NCI-H524 treated with DMSO at 0.1 percent for 48 hours (cell line): ENCODE measurements at regions not wholly inside any gene's neighbourhood (a gene's known extent, or its start where the extent isn't known, plus 50 kb on each side); places are given as distances from the start of the nearest gene placed in this dataset.

Experiments used
- DNase-seq: peaks from one replicate; lab custom pipeline; 2025; lab: John Stamatoyannopoulos, UW

GRCh38 chr20:60371384-60371783 lies 413.2 kb downstream of the CDH26 start:
- DNase-seq: no peak

- no peak for DNase-seq
Observed at GRCh38 chr20:60372275-60372674, 414.1 kb downstream of the CDH26 start.

GRCh38 chr20:60372822-60373221 lies 414.6 kb downstream of the CDH26 start:
- no peak for DNase-seq

- DNase-seq: no peak
Observed at GRCh38 chr20:60378620-60379019, 420.4 kb downstream of the CDH26 start.

- no peak for DNase-seq
Observed at GRCh38 chr20:60381643-60382400, 423.6 kb downstream of the CDH26 start.

- DNase-seq: no peak
Observed at GRCh38 chr20:60389441-60389840, 431.2 kb downstream of the CDH26 start.

- DNase-seq: no peak
Observed at GRCh38 chr20:60389882-60390281, 431.7 kb downstream of the CDH26 start.

GRCh38 chr20:60395991-60396390 lies 437.8 kb downstream of the CDH26 start:
- DNase-seq: no peak

- no peak for DNase-seq
Observed at GRCh38 chr20:60400567-60400966, 442.3 kb downstream of the CDH26 start.

GRCh38 chr20:60402189-60403058 lies 444.2 kb downstream of the CDH26 start:
- no peak for DNase-seq

- no peak for DNase-seq
Observed at GRCh38 chr20:60403105-60403741, 445.0 kb downstream of the CDH26 start.

- DNase-seq: no peak
Observed at GRCh38 chr20:60407011-60407771, 449.0 kb downstream of the CDH26 start.

GRCh38 chr20:60407938-60408337 lies 449.7 kb downstream of the CDH26 start:
- no peak for DNase-seq

GRCh38 chr20:60408435-60408834 lies 450.2 kb downstream of the CDH26 start:
- DNase-seq: no peak

- DNase-seq: no peak
Observed at GRCh38 chr20:60410618-60411264, 452.5 kb downstream of the CDH26 start.

GRCh38 chr20:60411813-60412212 lies 453.6 kb downstream of the CDH26 start:
- no peak for DNase-seq

- no peak for DNase-seq
Observed at GRCh38 chr20:60420676-60421229, 462.5 kb downstream of the CDH26 start.

GRCh38 chr20:60422848-60423247 lies 464.6 kb downstream of the CDH26 start:
- DNase-seq: no peak

- DNase-seq: no peak
Observed at GRCh38 chr20:60424267-60424902, 466.2 kb downstream of the CDH26 start.

GRCh38 chr20:60427516-60427915 lies 469.3 kb downstream of the CDH26 start:
- no peak for DNase-seq

- DNase-seq: no peak
Observed at GRCh38 chr20:60428651-60429050, 470.4 kb downstream of the CDH26 start.
